Panc1 (cell line): ENCODE measurements at regions not wholly inside any gene's neighbourhood (a gene's known extent, or its start where the extent isn't known, plus 50 kb on each side); places are given as distances from the start of the nearest gene placed in this dataset.

Experiments
- ATAC-seq: fragments of 200-7000 bp; cut with Tn5 transposase; 2 replicates; pipeline ENCODE4 v1.9.1; 2020; ENCODE audit warnings: mild to moderate bottlenecking, moderate library complexity
- BruUV-seq: library from RNA; stranded (reverse); fragments of 400-500 nt; replicated peaks from 2 replicates; lab custom pipeline; 2021; lab: Mats Ljungman, UMichigan
- CTCF ChIA-PET: fragments of 300-600 bp; sonication (Branson Sonifier 250); formaldehyde crosslinking; loops from one replicate; lab custom pipeline; 2022; ENCODE audit warnings: antibody characterized with exemption; lab: Charles Lee
- POLR2A ChIA-PET: fragments of 300-600 bp; sonication (Branson Sonifier 250); formaldehyde crosslinking; loops from one replicate; lab custom pipeline; 2022; ENCODE audit warnings: antibody characterized with exemption; lab: Charles Lee
- DNase-seq: peaks from one replicate; pipeline ENCODE4 v3.0.0-alpha.2; 2010; ENCODE audit warnings: low read depth, low spot score
- H3K27ac ChIP-seq: 2 replicates; pipeline ENCODE4 v1.5.1; 2011; ENCODE audit warnings: mild to moderate bottlenecking, low read length, inconsistent platforms
- H3K27me3 ChIP-seq: fragments of 200-500 bp; sonication (Bioruptor generic); 2 replicates; pipeline ENCODE4 v1.6.0; 2014; ENCODE audit warnings: low read length, inconsistent platforms; ENCODE audit not compliant: control insufficient read depth, insufficient read depth
- H3K36me3 ChIP-seq: fragments of 200-500 bp; sonication (Bioruptor generic); 2 replicates; pipeline ENCODE4 v1.5.1; 2014; ENCODE audit warnings: inconsistent platforms, mild to moderate bottlenecking, low read length, moderate library complexity; ENCODE audit not compliant: control insufficient read depth, insufficient read depth
- H3K4me1 ChIP-seq: 2 replicates; pipeline ENCODE4 v1.5.1; 2011; ENCODE audit warnings: inconsistent platforms, mild to moderate bottlenecking, low read length, moderate library complexity; ENCODE audit not compliant: control insufficient read depth, insufficient read depth
- H3K4me3 ChIP-seq, 2 experiments: 2 replicates each; pipeline ENCODE4 v1.5.1; 2011 to 2012; ENCODE audit warnings: low read depth in 2 of 2, low read length in 2 of 2, mild to moderate bottlenecking in 2 of 2, inconsistent platforms in 1 of 2, moderate library complexity in 1 of 2
- H3K9me3 ChIP-seq: fragments of 200-500 bp; sonication (Bioruptor generic); 2 replicates; pipeline ENCODE4 v1.5.1; 2014; ENCODE audit warnings: low read depth, mild to moderate bottlenecking, inconsistent platforms, low read length, moderate library complexity; ENCODE audit not compliant: control insufficient read depth, insufficient read depth
- CTCF ChIP-seq: fragments of 450-650 bp; IDR thresholded peaks from 2 replicates; pipeline ENCODE4 v1.5.1; 2017; ENCODE audit warnings: mild to moderate bottlenecking
- POLR2AphosphoS5 ChIP-seq: IDR thresholded peaks from 2 replicates; pipeline ENCODE4 v1.6.1; 2012; ENCODE audit warnings: mild to moderate bottlenecking, low read depth, low read length, moderate library complexity
- REST ChIP-seq, 2 experiments: IDR thresholded peaks; 2 replicates each; pipeline ENCODE4 v1.6.1; 2011 to 2012; ENCODE audit warnings: low read depth in 2 of 2, control low read depth in 1 of 2, low read length in 1 of 2, mild to moderate bottlenecking in 1 of 2, moderate library complexity in 1 of 2; ENCODE audit not compliant: insufficient read depth in 1 of 2
- SIN3A ChIP-seq: IDR thresholded peaks from 2 replicates; pipeline ENCODE4 v1.6.1; 2012; ENCODE audit warnings: low read depth, mild to moderate bottlenecking, low read length, moderate library complexity, borderline replicate concordance; ENCODE audit not compliant: insufficient read depth
- TCF7L2 ChIP-seq: IDR thresholded peaks from 2 replicates; pipeline ENCODE4 v1.6.1; 2011; ENCODE audit warnings: mild to moderate bottlenecking, low read depth, low read length, inconsistent platforms
- in situ Hi-C: cut with HindIII; loops from 2 replicates; pipeline ENCODE4 v1.10.0; 2016; ENCODE audit warnings: low sequenced_read_pairs, low pct_unique_long_range_greater_than_20kb
- intact Hi-C: fragments of 100-400 bp; cut with micrococcal nuclease; formaldehyde crosslinking; loops from one replicate; pipeline ENCODE4 v1.10.0; 2022; ENCODE audit not compliant: unreplicated experiment

- Histone ChIP-seq H3K27me3 (no peaks in the 10 kb centered on the region), H3K27ac (no peak overlapping the region), H3K9me3 (no peaks in the 10 kb centered on the region), H3K4me3 (no peak overlapping the region), H3K36me3 (no peaks in the 10 kb centered on the region), H3K4me1 (no peaks in the 10 kb centered on the region)
- intact Hi-C loops (no loop called here), in situ Hi-C loops (no loop called here)
- ChIA-PET CTCF (no interaction called here), POLR2A (no interaction called here)
- DNase-seq (no peak), ATAC-seq (no peak)
- TF ChIP-seq REST (IDR thresholded peaks at IDR 0.05; ENCODE audit: insufficient read depth in 1 of 2, low read depth in 2 of 2, low read length in 1 of 2) (no peak), CTCF (no peak), SIN3A (no peak), POLR2AphosphoS5 (no peak), TCF7L2 (no peak)
- no TSS peak for BruUV-seq
These were observed 541.6 kb upstream of the NRP1 start for GRCh38 chr10:33875924-33876583.

- intact Hi-C loops = no loop called here
- Histone ChIP-seq H3K9me3 (no peaks in the 10 kb centered on the region), H3K36me3 (no peaks in the 10 kb centered on the region), H3K27me3 (0 out of 2 replicates have a peak, but pooled peaks cover 2% of the 10 kb centered on the region), H3K27ac (no peak overlapping the region), H3K4me1 (no peaks in the 10 kb centered on the region), H3K4me3 (no peak overlapping the region)
- in situ Hi-C loops = no loop called here
- TF ChIP-seq REST (IDR thresholded peaks at IDR 0.05; ENCODE audit: insufficient read depth in 1 of 2, low read depth in 2 of 2, low read length in 1 of 2) = no peak
- no peak for TF ChIP-seq POLR2AphosphoS5
- DNase-seq (no peak), ATAC-seq (no peak)
- CTCF ChIA-PET = no interaction called here
- POLR2A ChIA-PET = no interaction called here
- no TSS peak for BruUV-seq
These were observed 536.8 kb upstream of the NRP1 start for GRCh38 chr10:33871061-33871956.
